Ascending aorta (tissue), 2 donors: ENCODE measurements at regions not wholly inside any gene's neighbourhood (a gene's known extent, or its start where the extent isn't known, plus 50 kb on each side); places are given as distances from the start of the nearest gene placed in this dataset.

ENCODE experiments used
- DNase-seq, 2 donors: peaks; one replicate each; pipeline ENCODE4 v3.0.0-alpha.2; 2019; ENCODE audit warnings: low spot score in 2 of 2
- H3K27ac ChIP-seq, 2 donors: fragments of 200-600 bp; sonication (generic); one replicate each; pipeline ENCODE4 v1.5.1; 2016 to 2017; ENCODE audit warnings: mild to moderate bottlenecking in 1 of 2
- H3K27me3 ChIP-seq: fragments of 200-600 bp; sonication (generic); one replicate; pipeline ENCODE4 v1.5.1; 2017
- H3K36me3 ChIP-seq, 2 donors: fragments of 200-600 bp; sonication (generic); one replicate each; pipeline ENCODE4 v1.5.1; 2016
- H3K4me1 ChIP-seq, 2 donors: fragments of 200-600 bp; sonication (generic); one replicate each; pipeline ENCODE4 v1.5.1; 2016 to 2017; ENCODE audit warnings: mild to moderate bottlenecking in 1 of 2
- H3K4me3 ChIP-seq, 2 donors: fragments of 200-600 bp; sonication (generic); one replicate each; pipeline ENCODE4 v1.5.1; 2016 to 2017; ENCODE audit warnings: mild to moderate bottlenecking in 1 of 2
- H3K9me3 ChIP-seq, 2 donors: fragments of 200-600 bp; sonication (generic); one replicate each; pipeline ENCODE4 v1.5.1; 2016
- intact Hi-C: fragments of 100-400 bp; cut with DNase I; formaldehyde crosslinking; loops from one replicate; pipeline ENCODE4 v1.15.1; 2023
- TF ChIP-seq, protein P1 (sequence below), 3 experiments: fragments of 200-600 bp in 2 of 3; fragments of 450-650 bp in 1 of 3; sonication (generic) in 2 of 3; IDR thresholded peaks; one replicate each; pipeline ENCODE4 v1.5.1; 2016 to 2019; ENCODE audit warnings: antibody characterized with exemption in 3 of 3, mild to moderate bottlenecking in 1 of 3, moderate library complexity in 1 of 3

DNA sequence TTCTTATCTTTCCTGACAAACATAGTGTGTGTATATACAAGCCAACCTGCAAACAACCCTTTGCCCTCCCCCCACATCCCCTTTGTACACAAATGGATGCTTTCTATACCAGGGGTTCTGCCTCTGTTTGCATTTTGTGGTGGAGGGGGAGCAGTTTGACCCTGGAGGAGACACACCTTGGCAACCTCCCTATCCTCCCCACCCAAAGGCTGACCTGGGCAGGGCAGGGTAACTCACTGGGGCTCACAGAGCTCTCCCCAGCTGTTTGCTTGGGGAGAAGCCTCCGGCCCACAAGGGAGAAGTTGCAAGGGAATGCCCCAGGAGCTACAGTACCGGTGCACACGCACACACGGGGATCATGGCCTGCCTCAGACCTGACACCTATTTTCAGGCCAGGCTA, 372.6 kb downstream of the BCOR start:
- DNase-seq, result peak in 1 of 2 donors; percentile 15
- no peaks in the 10 kb centered on the region for H3K36me3 ChIP-seq
- peaks cover 0 to 3% of the 10 kb centered on the region in 2 donors for H3K4me1 ChIP-seq
- H3K27me3 ChIP-seq, result no peaks in the 10 kb centered on the region
- intact Hi-C loops, result no loop called here
- H3K4me3 ChIP-seq, result no peak overlapping the region
- no peak overlapping the region for H3K27ac ChIP-seq
- H3K9me3 ChIP-seq, result peaks cover 0 to 3% of the 10 kb centered on the region in 2 donors
- TF ChIP-seq, protein P1, sequence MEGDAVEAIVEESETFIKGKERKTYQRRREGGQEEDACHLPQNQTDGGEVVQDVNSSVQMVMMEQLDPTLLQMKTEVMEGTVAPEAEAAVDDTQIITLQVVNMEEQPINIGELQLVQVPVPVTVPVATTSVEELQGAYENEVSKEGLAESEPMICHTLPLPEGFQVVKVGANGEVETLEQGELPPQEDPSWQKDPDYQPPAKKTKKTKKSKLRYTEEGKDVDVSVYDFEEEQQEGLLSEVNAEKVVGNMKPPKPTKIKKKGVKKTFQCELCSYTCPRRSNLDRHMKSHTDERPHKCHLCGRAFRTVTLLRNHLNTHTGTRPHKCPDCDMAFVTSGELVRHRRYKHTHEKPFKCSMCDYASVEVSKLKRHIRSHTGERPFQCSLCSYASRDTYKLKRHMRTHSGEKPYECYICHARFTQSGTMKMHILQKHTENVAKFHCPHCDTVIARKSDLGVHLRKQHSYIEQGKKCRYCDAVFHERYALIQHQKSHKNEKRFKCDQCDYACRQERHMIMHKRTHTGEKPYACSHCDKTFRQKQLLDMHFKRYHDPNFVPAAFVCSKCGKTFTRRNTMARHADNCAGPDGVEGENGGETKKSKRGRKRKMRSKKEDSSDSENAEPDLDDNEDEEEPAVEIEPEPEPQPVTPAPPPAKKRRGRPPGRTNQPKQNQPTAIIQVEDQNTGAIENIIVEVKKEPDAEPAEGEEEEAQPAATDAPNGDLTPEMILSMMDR (IDR thresholded peaks at IDR 0.05), result no peak

DNA sequence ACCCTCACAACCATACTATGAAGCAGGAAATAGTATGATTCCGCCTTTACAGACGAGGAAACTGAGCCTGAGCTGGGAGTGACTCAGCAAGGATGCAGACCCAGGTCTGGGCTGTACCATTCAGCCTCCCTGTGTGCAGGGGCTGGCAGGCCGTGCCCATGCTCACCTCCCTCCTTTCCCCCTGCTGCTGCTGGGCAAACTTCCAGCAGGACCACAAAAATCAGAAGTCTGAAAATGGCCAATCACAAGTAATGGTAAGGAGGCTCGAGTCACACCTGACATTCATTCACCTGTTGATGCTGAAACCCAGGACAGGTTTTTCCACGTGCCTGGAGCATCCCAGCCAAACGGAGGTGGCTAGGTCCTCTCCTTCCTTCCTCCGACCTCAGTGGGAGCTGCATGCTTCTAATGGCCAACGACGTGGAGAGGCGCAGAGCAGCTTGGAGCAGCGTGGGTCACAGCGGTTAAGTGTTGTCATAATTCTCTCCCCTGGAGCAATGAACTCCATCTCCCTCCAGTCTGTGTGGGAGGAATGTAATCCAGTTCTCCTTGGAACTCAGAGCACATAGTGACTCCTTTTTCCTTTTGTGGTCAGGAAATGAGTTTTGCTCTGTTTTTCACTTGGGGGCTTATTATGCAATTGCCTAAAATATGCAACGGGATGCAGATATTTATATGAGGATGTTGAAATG, 371.7 kb downstream of the BCOR start:
- no peaks in the 10 kb centered on the region for H3K36me3 ChIP-seq
- H3K4me3 ChIP-seq, result no peak overlapping the region
- H3K9me3 ChIP-seq, result peaks cover 0 to 3% of the 10 kb centered on the region in 2 donors
- DNase-seq, result peak in 1 of 2 donors; percentile 60
- H3K27me3 ChIP-seq, result no peaks in the 10 kb centered on the region
- H3K4me1 ChIP-seq, result peaks cover 0 to 3% of the 10 kb centered on the region in 2 donors
- no peak overlapping the region for H3K27ac ChIP-seq
- intact Hi-C loops, result no loop called here
- TF ChIP-seq, protein P1 (IDR thresholded peaks at IDR 0.05), result no peak

DNA sequence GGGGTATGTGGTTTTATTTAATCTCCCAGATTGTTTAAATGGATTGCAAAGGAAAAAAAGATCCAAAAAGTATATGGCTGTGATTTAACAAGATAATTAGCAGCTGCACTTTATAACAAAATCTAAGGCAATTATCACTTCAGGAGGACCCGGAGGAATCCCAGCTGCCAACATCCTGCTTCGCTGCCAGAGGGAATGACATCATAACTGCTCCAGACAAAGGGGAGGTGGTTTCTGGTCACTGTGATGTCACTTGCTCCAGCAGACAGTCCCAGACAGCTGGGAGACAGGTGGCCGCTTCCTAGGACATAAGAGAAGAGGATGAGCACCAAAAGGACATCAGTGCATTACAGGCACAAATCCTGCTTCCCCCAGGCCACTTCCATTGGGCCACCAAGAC, 371.0 kb downstream of the BCOR start:
- Histone ChIP-seq H3K27me3 (no peaks in the 10 kb centered on the region), H3K27ac (no peak overlapping the region), H3K4me1 (peaks cover 0 to 5% of the 10 kb centered on the region in 2 donors), H3K4me3 (no peak overlapping the region), H3K9me3 (peaks cover 0 to 3% of the 10 kb centered on the region in 2 donors), H3K36me3 (no peaks in the 10 kb centered on the region)
- intact Hi-C loops, result no loop called here
- TF ChIP-seq, protein P1 (IDR thresholded peaks at IDR 0.05), result no peak
- DNase-seq, result peak in 1 of 2 donors; percentile 66

DNA sequence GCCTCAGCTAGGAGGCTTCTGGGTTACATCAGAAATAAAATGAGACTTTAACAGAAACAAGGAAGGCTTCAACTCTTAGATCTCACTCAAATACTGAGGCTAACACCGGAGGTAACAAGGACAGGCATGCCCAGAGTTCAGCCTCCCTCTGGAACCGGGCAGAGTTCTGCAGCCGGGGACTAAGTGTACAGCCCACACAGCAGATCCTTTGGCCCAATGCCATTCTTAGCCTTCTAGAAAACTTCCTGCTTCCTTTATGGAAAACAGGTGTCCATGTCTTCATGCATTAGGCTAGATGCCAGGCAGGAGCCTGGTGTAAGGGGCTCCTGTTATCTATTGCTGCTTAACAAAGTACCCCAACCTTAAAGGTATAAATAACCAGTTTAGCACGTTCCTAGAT, 369.7 kb downstream of the BCOR start:
- no peaks in the 10 kb centered on the region for H3K36me3 ChIP-seq
- no peak overlapping the region for H3K4me3 ChIP-seq
- TF ChIP-seq, protein P1 (IDR thresholded peaks at IDR 0.05), result no peak
- H3K4me1 ChIP-seq, result peaks cover 0 to 5% of the 10 kb centered on the region in 2 donors
- peaks cover 0 to 3% of the 10 kb centered on the region in 2 donors for H3K9me3 ChIP-seq
- peak in 1 of 2 donors; percentile 61 for DNase-seq
- no peaks in the 10 kb centered on the region for H3K27me3 ChIP-seq
- peak overlapping the region in 1 of 2 donors; percentile 4 for H3K27ac ChIP-seq
- intact Hi-C loops, result no loop called here

DNA sequence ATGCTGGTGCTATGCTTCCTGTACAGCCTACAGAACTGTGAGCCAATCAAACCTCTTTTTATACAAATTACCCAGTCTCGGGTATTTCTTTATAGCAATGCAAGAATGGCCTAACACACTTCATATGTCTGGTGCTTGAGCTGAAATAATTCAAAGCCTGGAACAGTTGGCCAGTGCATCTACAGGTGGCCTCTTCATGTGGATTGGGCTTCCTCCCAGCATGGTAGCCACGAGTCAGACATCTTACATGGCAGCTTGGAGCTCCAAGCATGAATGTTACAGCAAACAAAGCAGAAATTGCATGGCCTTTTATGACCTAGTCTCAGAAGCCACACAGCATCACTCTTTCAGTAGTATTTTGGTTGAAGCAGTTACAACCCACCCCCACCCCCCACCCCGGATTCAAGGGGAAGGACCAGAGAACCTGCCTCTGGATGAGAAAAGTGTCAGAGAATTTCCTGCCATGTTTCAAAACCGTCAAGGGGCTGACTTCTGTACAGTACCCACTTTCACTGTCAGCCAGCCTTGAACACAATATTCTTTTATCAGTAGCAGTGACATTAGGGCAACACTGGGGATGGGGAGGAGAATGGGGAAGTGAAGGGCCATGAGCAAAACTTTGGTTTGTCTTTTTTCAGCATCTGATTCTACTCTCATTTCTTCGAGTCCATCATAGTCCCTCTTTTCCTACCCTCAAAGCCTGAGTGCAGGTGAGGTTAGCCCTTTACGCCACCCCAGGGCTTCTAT, 368.7 kb downstream of the BCOR start:
- H3K4me1 ChIP-seq, result peaks cover 0 to 5% of the 10 kb centered on the region in 2 donors
- DNase-seq, result peak in 1 of 2 donors; percentile 38
- intact Hi-C loops, result no loop called here
- no peaks in the 10 kb centered on the region for H3K27me3 ChIP-seq
- H3K9me3 ChIP-seq, result peaks cover 0 to 3% of the 10 kb centered on the region in 2 donors
- no peak overlapping the region for H3K27ac ChIP-seq
- TF ChIP-seq, protein P1 (IDR thresholded peaks at IDR 0.05), result no peak
- H3K4me3 ChIP-seq, result no peak overlapping the region
- H3K36me3 ChIP-seq, result no peaks in the 10 kb centered on the region
